ENCODE measurements at regions not wholly inside any gene's neighbourhood (a gene's known extent, or its start where the extent isn't known, plus 50 kb on each side); places are given as distances from the start of the nearest gene placed in this dataset.

DNA sequence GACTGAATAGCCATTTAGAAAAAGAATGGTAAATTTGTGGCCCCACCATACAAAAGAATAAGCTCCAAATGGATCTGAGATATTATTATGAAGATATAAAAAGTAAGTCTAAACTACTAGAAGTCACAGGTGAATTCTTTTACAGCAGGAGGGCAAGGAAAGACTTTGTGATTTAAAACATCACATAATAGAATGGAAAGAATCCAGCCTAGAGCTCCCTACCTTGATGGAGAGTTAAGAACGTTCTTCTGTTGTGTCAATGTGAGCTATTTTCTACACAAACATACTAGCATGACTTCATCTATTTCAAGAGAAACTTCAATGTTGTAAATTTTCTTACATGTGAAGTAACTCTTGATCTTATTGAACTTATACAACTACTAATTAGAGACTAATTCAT is 100.0 kb upstream of the NRSN1 start:
- TF ChIP-seq, protein P1, sequence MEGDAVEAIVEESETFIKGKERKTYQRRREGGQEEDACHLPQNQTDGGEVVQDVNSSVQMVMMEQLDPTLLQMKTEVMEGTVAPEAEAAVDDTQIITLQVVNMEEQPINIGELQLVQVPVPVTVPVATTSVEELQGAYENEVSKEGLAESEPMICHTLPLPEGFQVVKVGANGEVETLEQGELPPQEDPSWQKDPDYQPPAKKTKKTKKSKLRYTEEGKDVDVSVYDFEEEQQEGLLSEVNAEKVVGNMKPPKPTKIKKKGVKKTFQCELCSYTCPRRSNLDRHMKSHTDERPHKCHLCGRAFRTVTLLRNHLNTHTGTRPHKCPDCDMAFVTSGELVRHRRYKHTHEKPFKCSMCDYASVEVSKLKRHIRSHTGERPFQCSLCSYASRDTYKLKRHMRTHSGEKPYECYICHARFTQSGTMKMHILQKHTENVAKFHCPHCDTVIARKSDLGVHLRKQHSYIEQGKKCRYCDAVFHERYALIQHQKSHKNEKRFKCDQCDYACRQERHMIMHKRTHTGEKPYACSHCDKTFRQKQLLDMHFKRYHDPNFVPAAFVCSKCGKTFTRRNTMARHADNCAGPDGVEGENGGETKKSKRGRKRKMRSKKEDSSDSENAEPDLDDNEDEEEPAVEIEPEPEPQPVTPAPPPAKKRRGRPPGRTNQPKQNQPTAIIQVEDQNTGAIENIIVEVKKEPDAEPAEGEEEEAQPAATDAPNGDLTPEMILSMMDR (IDR thresholded peaks at IDR 0.05; ENCODE audit: low read depth, low read length, missing input control): no peak
- no peak for TF ChIP-seq ATF3 (IDR thresholded peaks at IDR 0.05)
- no peak for TF ChIP-seq RXRA (IDR thresholded peaks at IDR 0.05)
- TF ChIP-seq JUND (IDR thresholded peaks at IDR 0.05): no peak
- no peak for TF ChIP-seq TAF1 (conservative IDR thresholded peaks at IDR 0.05)
- no peak for TF ChIP-seq ZBTB33 (IDR thresholded peaks at IDR 0.05)
- TF ChIP-seq GABPA (IDR thresholded peaks at IDR 0.05 in 1 of 2, conservative IDR thresholded peaks at IDR 0.05 in 1 of 2): no peak
- TF ChIP-seq SP1 (IDR thresholded peaks at IDR 0.05): no peak
- TF ChIP-seq HNF4G (IDR thresholded peaks at IDR 0.05): no peak
